ENCODE measurements at regions not wholly inside any gene's neighbourhood (a gene's known extent, or its start where the extent isn't known, plus 50 kb on each side); places are given as distances from the start of the nearest gene placed in this dataset.

GRCh38 chr3:154783061-154783460, 297.1 kb upstream of the MME start:
- no peak for ATAC-seq
- no peak for DNase-seq

GRCh38 chr3:154782151-154782550, 298.0 kb upstream of the MME start:
- ATAC-seq (no peak), DNase-seq (no peak)
- intact Hi-C loops (cut with DNase I), result no loop called here

More at GRCh38 chr3:154783061-154783460, 297.1 kb upstream of the MME start:
- intact Hi-C loops (cut with DNase I), result no loop called here

GRCh38 chr3:154781595-154781994, 298.5 kb upstream of the MME start:
- intact Hi-C loops (cut with DNase I), result no loop called here
- ATAC-seq (no peak), DNase-seq (no peak)

- intact Hi-C loops (cut with DNase I), result no loop called here
- ATAC-seq (no peak), DNase-seq (no peak)
Observed at GRCh38 chr3:154780263-154780662, 299.9 kb upstream of the MME start.

GRCh38 chr3:154779571-154779970, 300.5 kb upstream of the MME start:
- DNase-seq (no peak), ATAC-seq (peak in 1 of 2 donors; percentile 51)
- intact Hi-C loops (cut with DNase I), result no loop called here

- ATAC-seq (peak in 1 of 2 donors; percentile 38), DNase-seq (no peak)
- intact Hi-C loops (cut with DNase I), result no loop called here
Observed at GRCh38 chr3:154778057-154778456, 302.1 kb upstream of the MME start.

- intact Hi-C loops (cut with DNase I), result no loop called here
- ATAC-seq, result no peak
- DNase-seq, result no peak
Observed at GRCh38 chr3:154776549-154777225, 303.4 kb upstream of the MME start.

- ATAC-seq, result no peak
- intact Hi-C loops (cut with DNase I), result no loop called here
- DNase-seq, result no peak
Observed at GRCh38 chr3:154775821-154776548, 304.1 kb upstream of the MME start.

GRCh38 chr3:154766765-154767503, 313.2 kb upstream of the MME start:
- ATAC-seq (no peak), DNase-seq (no peak)
- intact Hi-C loops (cut with DNase I), result loop anchor here in 1 of 2 donors (5.0 kb wide), 1 partner anchor 555 kb away; no protein-coding TSS in a partner anchor

- no peak for ATAC-seq
- intact Hi-C loops (cut with DNase I), result loop anchor here in 1 of 2 donors (5.0 kb wide), 1 partner anchor 557 kb away; no protein-coding TSS in a partner anchor
- no peak for DNase-seq
Observed at GRCh38 chr3:154764856-154765640, 315.1 kb upstream of the MME start.

GRCh38 chr3:154762486-154762885, 317.6 kb upstream of the MME start:
- no peak for ATAC-seq
- no peak for DNase-seq
- intact Hi-C loops (cut with DNase I), result no loop called here

GRCh38 chr3:154759966-154760365, 320.2 kb upstream of the MME start:
- intact Hi-C loops (cut with DNase I), result loop anchor here in 1 of 2 donors (5.0 kb wide), 1 partner anchor 562 kb away; no protein-coding TSS in a partner anchor
- no peak for DNase-seq
- ATAC-seq, result no peak

- intact Hi-C loops (cut with DNase I), result loop anchor here in 1 of 2 donors (5.0 kb wide), 1 partner anchor 564 kb away; no protein-coding TSS in a partner anchor
- DNase-seq (no peak), ATAC-seq (no peak)
Observed at GRCh38 chr3:154758109-154758868, 321.8 kb upstream of the MME start.

- intact Hi-C loops (cut with DNase I), result no loop called here
Observed at GRCh38 chr3:154753101-154753500, 323.1 kb upstream of the GPR149 start.

GRCh38 chr3:154749514-154749913, 319.5 kb upstream of the GPR149 start:
- DNase-seq (no peak), ATAC-seq (no peak)
- intact Hi-C loops (cut with DNase I), result no loop called here

More at GRCh38 chr3:154753101-154753500, 323.1 kb upstream of the GPR149 start:
- ATAC-seq, result no peak
- no peak for DNase-seq

GRCh38 chr3:154745929-154746328, 315.9 kb upstream of the GPR149 start:
- intact Hi-C loops (cut with DNase I), result no loop called here
- DNase-seq (no peak), ATAC-seq (no peak)

GRCh38 chr3:154745122-154745521, 315.1 kb upstream of the GPR149 start:
- DNase-seq (no peak), ATAC-seq (no peak)
- intact Hi-C loops (cut with DNase I), result no loop called here

- intact Hi-C loops (cut with DNase I), result no loop called here
- DNase-seq (no peak), ATAC-seq (no peak)
Observed at GRCh38 chr3:154743418-154743817, 313.4 kb upstream of the GPR149 start.
